GM19397 (cell line): ENCODE measurements at regions not wholly inside any gene's neighbourhood (a gene's known extent, or its start where the extent isn't known, plus 50 kb on each side); places are given as distances from the start of the nearest gene placed in this dataset.
"Not testable (repeated sequence)": the region's sequence is repeated elsewhere in the genome, so short reads cannot be mapped to it uniquely, and the experiment has no call there.

ENCODE experiments used
- ATAC-seq: cut with Tn5 transposase; IDR thresholded peaks from one replicate; pipeline ENCODE4 v1.9.1; 2021; ENCODE audit warnings: mild to moderate bottlenecking, moderate library complexity; ENCODE audit not compliant: unreplicated experiment

- no peak for ATAC-seq
Measured at GRCh38 chr6:137653706-137654059, 159.5 kb upstream of the OLIG3 start.

- ATAC-seq = no peak
Measured at GRCh38 chr6:137654365-137654981, 160.3 kb upstream of the OLIG3 start.

GRCh38 chr6:137655291-137655690 lies 161.1 kb upstream of the OLIG3 start:
- no peak for ATAC-seq

- ATAC-seq = no peak
Measured at GRCh38 chr6:137656735-137657134, 162.5 kb upstream of the OLIG3 start.

- ATAC-seq = no peak
Measured at GRCh38 chr6:137657351-137657911, 163.2 kb upstream of the OLIG3 start.

- ATAC-seq = no peak
Measured at GRCh38 chr6:137658287-137658686, 164.1 kb upstream of the OLIG3 start.

- no peak for ATAC-seq
Measured at GRCh38 chr6:137659871-137660270, 165.7 kb upstream of the OLIG3 start.

- ATAC-seq = no peak
Measured at GRCh38 chr6:137660296-137660731, 166.1 kb upstream of the OLIG3 start.

GRCh38 chr6:137661601-137662000 lies 167.4 kb upstream of the OLIG3 start:
- ATAC-seq = no peak

- no peak for ATAC-seq
Measured at GRCh38 chr6:137664183-137664582, 170.0 kb upstream of the OLIG3 start.

- ATAC-seq = no peak
Measured at GRCh38 chr6:137665342-137665934, 171.2 kb upstream of the OLIG3 start.

- ATAC-seq = no peak
Measured at GRCh38 chr6:137666202-137666774, 172.1 kb upstream of the OLIG3 start.

- ATAC-seq = no peak
Measured at GRCh38 chr6:137673603-137674002, 179.4 kb upstream of the OLIG3 start.

GRCh38 chr6:137676888-137677287 lies 182.7 kb upstream of the OLIG3 start:
- no peak for ATAC-seq

- no peak for ATAC-seq
Measured at GRCh38 chr6:137677709-137678108, 183.5 kb upstream of the OLIG3 start.

- ATAC-seq = no peak
Measured at GRCh38 chr6:137678451-137678850, 184.3 kb upstream of the OLIG3 start.

GRCh38 chr6:137680705-137681346 lies 186.2 kb upstream of the TNFAIP3 start:
- ATAC-seq = no peak

GRCh38 chr6:137681445-137682009 lies 185.5 kb upstream of the TNFAIP3 start:
- no peak for ATAC-seq

- ATAC-seq = not testable (repeated sequence)
Measured at GRCh38 chr6:137682658-137683057, 184.4 kb upstream of the TNFAIP3 start.

GRCh38 chr6:137683916-137684315 lies 183.1 kb upstream of the TNFAIP3 start:
- ATAC-seq = no peak

- no peak for ATAC-seq
Measured at GRCh38 chr6:137685798-137686375, 181.2 kb upstream of the TNFAIP3 start.
